IPS-NIHi7 (cell line): ENCODE measurements at regions not wholly inside any gene's neighbourhood (a gene's known extent, or its start where the extent isn't known, plus 50 kb on each side); places are given as distances from the start of the nearest gene placed in this dataset.
"Not testable (repeated sequence)": the region's sequence is repeated elsewhere in the genome, so short reads cannot be mapped to it uniquely, and the experiment has no call there.

ENCODE experiments used
- DNase-seq: peaks from one replicate; pipeline ENCODE4 v3.0.0; 2012; ENCODE audit warnings: mixed read lengths; ENCODE audit errors: extremely low spot score

- no peak for DNase-seq
Measured at GRCh38 chr2:81093031-81093430, 788.5 kb upstream of the LRRTM1 start.

GRCh38 chr2:81087646-81088045 is 783.1 kb upstream of the LRRTM1 start:
- DNase-seq, result no peak

GRCh38 chr2:81084101-81084500 is 779.5 kb upstream of the LRRTM1 start:
- DNase-seq, result no peak

- DNase-seq, result no peak
Measured at GRCh38 chr2:81078631-81079030, 774.1 kb upstream of the LRRTM1 start.

GRCh38 chr2:81078102-81078501 is 773.5 kb upstream of the LRRTM1 start:
- no peak for DNase-seq

GRCh38 chr2:81077396-81077795 is 772.8 kb upstream of the LRRTM1 start:
- DNase-seq, result peak; percentile 30

- DNase-seq, result no peak
Measured at GRCh38 chr2:81073412-81073811, 768.9 kb upstream of the LRRTM1 start.

- no peak for DNase-seq
Measured at GRCh38 chr2:81068144-81068543, 763.6 kb upstream of the LRRTM1 start.

- no peak for DNase-seq
Measured at GRCh38 chr2:81061016-81061415, 756.5 kb upstream of the LRRTM1 start.

- no peak for DNase-seq
Measured at GRCh38 chr2:81050580-81051095, 746.1 kb upstream of the LRRTM1 start.

GRCh38 chr2:81043681-81044080 is 739.1 kb upstream of the LRRTM1 start:
- DNase-seq, result no peak

GRCh38 chr2:81007104-81007503 is 702.6 kb upstream of the LRRTM1 start:
- no peak for DNase-seq

- no peak for DNase-seq
Measured at GRCh38 chr2:81002906-81003305, 698.4 kb upstream of the LRRTM1 start.

- no peak for DNase-seq
Measured at GRCh38 chr2:80987466-80987865, 682.9 kb upstream of the LRRTM1 start.

- no peak for DNase-seq
Measured at GRCh38 chr2:80969900-80970299, 665.3 kb upstream of the LRRTM1 start.

GRCh38 chr2:80968450-80968849 is 663.9 kb upstream of the LRRTM1 start:
- DNase-seq, result peak; percentile 36

GRCh38 chr2:80947601-80948130 is 643.1 kb upstream of the LRRTM1 start:
- no peak for DNase-seq

- DNase-seq, result no peak
Measured at GRCh38 chr2:80943487-80943886, 638.9 kb upstream of the LRRTM1 start.

GRCh38 chr2:80942766-80943165 is 638.2 kb upstream of the LRRTM1 start:
- no peak for DNase-seq

- DNase-seq, result no peak
Measured at GRCh38 chr2:80938463-80938862, 633.9 kb upstream of the LRRTM1 start.

GRCh38 chr2:80931820-80932219 is 627.3 kb upstream of the LRRTM1 start:
- DNase-seq, result not testable (repeated sequence)

- no peak for DNase-seq
Measured at GRCh38 chr2:80930777-80931176, 626.2 kb upstream of the LRRTM1 start.

GRCh38 chr2:80926168-80926567 is 621.6 kb upstream of the LRRTM1 start:
- no peak for DNase-seq

GRCh38 chr2:80896576-80896975 is 592.0 kb upstream of the LRRTM1 start:
- peak; percentile 30 for DNase-seq
